ENCODE measurements at regions not wholly inside any gene's neighbourhood (a gene's known extent, or its start where the extent isn't known, plus 50 kb on each side); places are given as distances from the start of the nearest gene placed in this dataset.

GRCh38 chr14:105938055-105938863 lies 411.9 kb downstream of the TMEM121 start:
- FAIRE-seq: no peak
- ChIA-PET POLR2A (no interaction called here), CTCF (no interaction called here)
- Histone ChIP-seq H2AFZ (ENCODE audit: low read depth, low read length) (no peak overlapping the region), H3K4me1 (ENCODE audit: control insufficient read depth, extremely low read depth, insufficient read depth, low read length) (no peaks in the 10 kb centered on the region), H3K79me2 (ENCODE audit: control insufficient read depth, insufficient read depth, low read length) (no peaks in the 10 kb centered on the region), H3K9me3 (replicated peaks; ENCODE audit: control insufficient read depth, insufficient read depth, low read length) (peaks cover 4% of the 10 kb centered on the region), H3K36me3 (ENCODE audit: control insufficient read depth in 2 of 2, extremely low read depth in 1 of 2, insufficient read depth in 2 of 2, low read length in 2 of 2) (no peaks in the 10 kb centered on the region), H4K20me1 (replicated peaks; ENCODE audit: control insufficient read depth, extremely low read depth, insufficient read depth, low read length) (no peaks in the 10 kb centered on the region), H3K9me1 (replicated peaks; ENCODE audit: control insufficient read depth, extremely low read depth, insufficient read depth, low read length) (no peaks in the 10 kb centered on the region), H3K27ac (ENCODE audit: insufficient read depth, low read depth, low read length) (no peak overlapping the region), H3K9ac (replicated peaks; ENCODE audit: extremely low read depth, insufficient read depth, low read length) (no peak overlapping the region), H3K27me3 (ENCODE audit: control insufficient read depth in 2 of 2, insufficient read depth in 2 of 2, low read length in 2 of 2) (no peaks in the 10 kb centered on the region), H3K4me2 (ENCODE audit: insufficient read depth, low read length) (no peak overlapping the region), H3K4me3 (replicated peaks in 1 of 3; ENCODE audit: insufficient read depth in 1 of 3, low read depth in 1 of 3, low read length in 3 of 3) (no peak overlapping the region)
- TF ChIP-seq MYC (IDR thresholded peaks at IDR 0.05; ENCODE audit: low read depth, low read length) (no peak), EZH2 (IDR thresholded peaks at IDR 0.05; ENCODE audit: borderline replicate concordance, low read depth, low read length, severe bottlenecking) (no peak), JUN (IDR thresholded peaks at IDR 0.05; ENCODE audit: borderline replicate concordance, insufficient read depth, insufficient read length, low read depth) (no peak), MAX (IDR thresholded peaks at IDR 0.05; ENCODE audit: insufficient read depth, insufficient read length) (no peak), POLR2AphosphoS5 (IDR thresholded peaks at IDR 0.05; ENCODE audit: insufficient read depth, low read depth, low read length) (no peak), POLR2A (IDR thresholded peaks at IDR 0.05; ENCODE audit: low read depth, low read length) (no peak), GATA2 (IDR thresholded peaks at IDR 0.05; ENCODE audit: insufficient read depth, insufficient read length, low read depth, low read length) (no peak), CTCF (IDR thresholded peaks at IDR 0.05; ENCODE audit: extremely low read depth in 1 of 2, insufficient read depth in 1 of 2, low read depth in 1 of 2, low read length in 2 of 2) (no peak), FOS (IDR thresholded peaks at IDR 0.05; ENCODE audit: borderline replicate concordance, insufficient read depth, low read length) (no peak)
- dilution Hi-C loops (cut with MboI; ENCODE audit: extremely low pct_ligation_motif_present, low sequenced_read_pairs): no loop called here
- DNase-seq (ENCODE audit: low read depth, low spot score): no peak
- BruUV-seq (replicated peaks): no TSS peak
- intact Hi-C loops (cut with micrococcal nuclease): no loop called here

Measured in endothelial cell of umbilical vein (primary cell).